Thoracic aorta (tissue), 2 donors: ENCODE measurements at regions not wholly inside any gene's neighbourhood (a gene's known extent, or its start where the extent isn't known, plus 50 kb on each side); places are given as distances from the start of the nearest gene placed in this dataset.

Source experiments
- ATAC-seq: fragments of 150-250 bp; one replicate; pipeline ENCODE4 v1.8.0; 2017; ENCODE audit warnings: low read depth; ENCODE audit not compliant: insufficient number of reproducible peaks, low FRiP score
- DNase-seq: peaks from one replicate; pipeline ENCODE4 v3.0.0-alpha.2; 2020; ENCODE audit warnings: low spot score
- H3K27ac ChIP-seq, 2 donors: fragments of 200-600 bp; sonication (generic); 1 replicate in 1 of 2; 2 replicates in 1 of 2; pipeline ENCODE4 v1.5.1; 2016; ENCODE audit warnings: mild to moderate bottlenecking in 2 of 2, moderate library complexity in 2 of 2
- H3K27me3 ChIP-seq: fragments of 200-600 bp; sonication (generic); replicated peaks from 2 replicates; pipeline ENCODE4 v1.6.0; 2016; ENCODE audit warnings: mild to moderate bottlenecking; ENCODE audit not compliant: insufficient read depth
- H3K36me3 ChIP-seq: fragments of 200-600 bp; sonication (generic); one replicate; pipeline ENCODE4 v1.5.1; 2016
- H3K4me1 ChIP-seq, 2 donors: fragments of 200-600 bp; sonication (generic); 1 replicate in 1 of 2; 2 replicates in 1 of 2; pipeline versions ENCODE4 v1.5.1 to v1.6.0; 2016; ENCODE audit warnings: low read depth in 2 of 2, mild to moderate bottlenecking in 1 of 2; ENCODE audit not compliant: control insufficient read depth in 1 of 2
- H3K4me3 ChIP-seq: fragments of 200-600 bp; sonication (generic); 2 replicates; pipeline ENCODE4 v1.5.1; 2016; ENCODE audit warnings: mild to moderate bottlenecking
- H3K9me3 ChIP-seq: fragments of 200-600 bp; sonication (generic); 2 replicates; pipeline ENCODE4 v1.5.1; 2016
- CTCF ChIP-seq: fragments of 200-600 bp; sonication (generic); IDR thresholded peaks from one replicate; pipeline ENCODE4 v1.5.1; 2019; ENCODE audit warnings: antibody characterized with exemption

DNA sequence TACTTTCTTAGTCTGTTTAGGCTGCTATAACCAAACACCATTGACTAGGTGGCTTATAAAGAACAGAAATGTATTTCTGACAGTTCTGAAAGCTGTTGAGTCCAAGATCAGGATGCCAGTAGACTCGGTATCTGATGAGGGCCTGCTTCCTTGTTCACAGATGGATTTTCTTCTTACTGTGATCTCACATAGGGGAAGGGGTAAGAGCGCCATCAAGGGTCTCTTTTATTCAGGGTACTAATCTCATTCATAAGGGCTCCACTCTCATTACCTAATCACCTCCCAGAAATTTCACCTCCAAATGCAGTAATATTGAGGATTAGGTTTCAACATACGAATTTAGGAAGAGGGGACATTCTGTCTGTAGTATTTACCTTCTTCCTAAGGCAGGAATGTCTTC lies 384.0 kb upstream of the DMAC1 start:
- H3K9me3 ChIP-seq: no peaks in the 10 kb centered on the region
- no peak overlapping the region for H3K27ac ChIP-seq
- no peak for TF ChIP-seq CTCF
- ATAC-seq: no peak
- H3K4me1 ChIP-seq: no peaks in the 10 kb centered on the region
- no peaks in the 10 kb centered on the region for H3K36me3 ChIP-seq
- no peak overlapping the region for H3K4me3 ChIP-seq
- no peak for DNase-seq
- H3K27me3 ChIP-seq: no peaks in the 10 kb centered on the region

GRCh38 chr9:8179381-8180053 lies 379.9 kb upstream of the DMAC1 start:
- Histone ChIP-seq H3K27ac (no peak overlapping the region), H3K4me3 (no peak overlapping the region), H3K4me1 (no peaks in the 10 kb centered on the region), H3K27me3 (no peaks in the 10 kb centered on the region), H3K9me3 (no peaks in the 10 kb centered on the region), H3K36me3 (no peaks in the 10 kb centered on the region)
- no peak for ATAC-seq
- DNase-seq: no peak
- TF ChIP-seq CTCF: no peak

DNA sequence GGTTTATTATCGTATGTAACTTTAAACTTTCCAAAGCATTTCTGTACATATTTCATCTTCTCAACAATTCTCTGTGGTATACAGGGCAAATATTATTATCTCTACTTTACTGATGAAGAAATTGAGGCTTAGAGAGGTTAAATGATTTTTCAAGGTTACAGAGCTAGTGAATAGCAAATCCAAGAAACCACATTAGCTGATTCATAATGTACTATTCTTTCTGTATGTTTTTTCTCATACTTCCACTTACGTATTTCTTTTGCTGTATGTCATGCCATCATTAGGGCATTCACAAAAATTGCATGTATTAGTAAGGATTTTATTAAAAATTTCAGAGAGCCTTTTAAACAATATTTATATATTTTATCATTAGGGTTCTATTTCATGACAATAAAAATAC lies 372.4 kb upstream of the DMAC1 start:
- Histone ChIP-seq H3K36me3 (no peaks in the 10 kb centered on the region), H3K4me3 (no peak overlapping the region), H3K27ac (no peak overlapping the region), H3K4me1 (peaks cover 0 to 14% of the 10 kb centered on the region in 2 donors), H3K9me3 (no peaks in the 10 kb centered on the region), H3K27me3 (no peaks in the 10 kb centered on the region)
- no peak for ATAC-seq
- DNase-seq: no peak
- TF ChIP-seq CTCF: no peak

- TF ChIP-seq CTCF: no peak
- Histone ChIP-seq H3K4me3 (no peak overlapping the region), H3K4me1 (peaks cover 0 to 21% of the 10 kb centered on the region in 2 donors), H3K9me3 (no peaks in the 10 kb centered on the region), H3K27ac (no peak overlapping the region), H3K36me3 (no peaks in the 10 kb centered on the region), H3K27me3 (no peaks in the 10 kb centered on the region)
- DNase-seq: no peak
- no peak for ATAC-seq
Observed at GRCh38 chr9:8168916-8169438, 369.4 kb upstream of the DMAC1 start.

GRCh38 chr9:8160787-8161186 lies 361.2 kb upstream of the DMAC1 start:
- Histone ChIP-seq H3K27me3 (no peaks in the 10 kb centered on the region), H3K36me3 (no peaks in the 10 kb centered on the region), H3K4me3 (no peak overlapping the region), H3K4me1 (no peaks in the 10 kb centered on the region), H3K9me3 (no peaks in the 10 kb centered on the region), H3K27ac (no peak overlapping the region)
- no peak for TF ChIP-seq CTCF
- DNase-seq: no peak
- ATAC-seq: no peak
